GM12878 (cell line): ENCODE measurements at regions not wholly inside any gene's neighbourhood (a gene's known extent, or its start where the extent isn't known, plus 50 kb on each side); places are given as distances from the start of the nearest gene placed in this dataset.

Source experiments
- ATAC-seq: fragments of 200-7000 bp; cut with Tn5 transposase; 3 replicates; pipeline ENCODE4 v1.9.1; 2020; ENCODE audit warnings: mild to moderate bottlenecking, moderate library complexity
- BruUV-seq: library from RNA; stranded (reverse); fragments of 400-500 nt; replicated peaks from 2 replicates; lab custom pipeline; 2021; lab: Mats Ljungman, UMichigan
- CTCF ChIA-PET: fragments of 300-600 bp; sonication (Branson Sonifier 250); formaldehyde crosslinking; extraction: SDS; loops from one replicate; lab custom pipeline; 2021; ENCODE audit warnings: inconsistent platforms; lab: Yijun Ruan, JAX
- POLR2A ChIA-PET: fragments of 350-600 bp; formaldehyde crosslinking; extraction: SDS; loops from one replicate; lab custom pipeline; 2021; ENCODE audit warnings: inconsistent platforms; lab: Charles Lee
- RAD21 ChIA-PET: fragments of 300-600 bp; sonication (Branson Sonifier 250); formaldehyde crosslinking; loops from one replicate; lab custom pipeline; 2023; ENCODE audit warnings: antibody characterized with exemption; ENCODE audit not compliant: unreplicated experiment; lab: Charles Lee
- SMC1A ChIA-PET: fragments of 300-600 bp; sonication (Branson Sonifier 250); formaldehyde crosslinking; loops from one replicate; lab custom pipeline; 2023; ENCODE audit not compliant: unreplicated experiment, uncharacterized antibody; lab: Charles Lee
- DNase-seq: peaks from one replicate; pipeline ENCODE4 v3.0.0-alpha.2; 2011; ENCODE audit warnings: low read depth, low spot score
- FAIRE-seq: peaks from 3 replicates; lab custom pipeline; 2011; peaks lifted over from hg19 to GRCh38; lab: Jason Lieb, UNC
- H2AFZ ChIP-seq: 2 replicates; pipeline ENCODE4 v1.6.0; 2011; ENCODE audit warnings: low read depth, low read length, control low read depth; ENCODE audit not compliant: control insufficient read depth
- H3K27ac ChIP-seq: 2 replicates; pipeline ENCODE4 v1.5.1; 2011; ENCODE audit warnings: control low read depth; ENCODE audit not compliant: control insufficient read depth, insufficient read depth
- H3K27me3 ChIP-seq, 2 experiments: replicated peaks in 1 of 2; 2 replicates each; pipeline versions ENCODE4 v1.6.0 to v1.6.1; 2011; ENCODE audit warnings: low read length in 1 of 2; ENCODE audit not compliant: control insufficient read depth in 2 of 2, insufficient read depth in 2 of 2
- H3K36me3 ChIP-seq, 2 experiments: 2 replicates each; pipeline ENCODE4 v1.5.1; 2011; ENCODE audit warnings: low read length in 1 of 2; ENCODE audit not compliant: control insufficient read depth in 2 of 2, insufficient read depth in 2 of 2
- H3K4me1 ChIP-seq: 2 replicates; pipeline ENCODE4 v1.6.1; 2011; ENCODE audit warnings: mild to moderate bottlenecking, low read length, moderate library complexity, mixed read lengths; ENCODE audit not compliant: control insufficient read depth, insufficient read depth
- H3K4me2 ChIP-seq: 2 replicates; pipeline ENCODE4 v1.6.0; 2011; ENCODE audit warnings: control low read depth; ENCODE audit not compliant: control insufficient read depth, insufficient read depth
- H3K4me3 ChIP-seq: fragments of 200-600 bp; sonication (generic); 2 replicates; pipeline ENCODE4 v1.5.1; 2016
- H3K79me2 ChIP-seq: 2 replicates; pipeline ENCODE4 v1.6.0; 2011; ENCODE audit warnings: low read length; ENCODE audit not compliant: control insufficient read depth, insufficient read depth
- H3K9ac ChIP-seq: 2 replicates; pipeline ENCODE4 v1.8.0; 2011; ENCODE audit warnings: low read length, control low read depth, mixed read lengths; ENCODE audit not compliant: control insufficient read depth, insufficient read depth
- H3K9me3 ChIP-seq: replicated peaks from 3 replicates; pipeline ENCODE4 v1.5.1; 2011; ENCODE audit warnings: mild to moderate bottlenecking, low read length; ENCODE audit not compliant: control insufficient read depth, insufficient read depth
- H4K20me1 ChIP-seq: 2 replicates; pipeline ENCODE4 v1.6.0; 2011; ENCODE audit not compliant: control insufficient read depth, insufficient read depth
- BHLHE40 ChIP-seq, 2 experiments: fragments of 450-650 bp in 1 of 2; IDR thresholded peaks; 2 replicates each; pipeline ENCODE4 v1.6.1; 2011 to 2017; ENCODE audit warnings: low read depth in 2 of 2, borderline replicate concordance in 1 of 2, improper control_type of control experiment in 1 of 2, low read length in 1 of 2, mild to moderate bottlenecking in 1 of 2
- CHD2 ChIP-seq: IDR thresholded peaks from 2 replicates; pipeline ENCODE4 v1.6.1; 2011; ENCODE audit warnings: low read depth, low read length, improper control_type of control experiment, borderline replicate concordance
- HDAC6 ChIP-seq: fragments of 200-600 bp; sonication (generic); IDR thresholded peaks from one replicate; pipeline ENCODE4 v1.8.0; 2017; ENCODE audit warnings: antibody characterized with exemption; ENCODE audit not compliant: unreplicated experiment
- HDGF ChIP-seq: fragments of 450-650 bp; IDR thresholded peaks from 2 replicates; pipeline ENCODE4 v1.6.1; 2016; ENCODE audit warnings: antibody characterized with exemption
- RB1 ChIP-seq: fragments of 450-650 bp; formaldehyde crosslinking; IDR thresholded peaks from 2 replicates; pipeline ENCODE4 v1.6.1; 2017; ENCODE audit warnings: mild to moderate bottlenecking, borderline replicate concordance
- SMAD1 ChIP-seq: fragments of 450-650 bp; IDR thresholded peaks from 2 replicates; pipeline ENCODE4 v1.6.1; 2018; ENCODE audit warnings: mild to moderate bottlenecking, low read depth; ENCODE audit not compliant: partially characterized antibody
- SUPT20H ChIP-seq: IDR thresholded peaks from 2 replicates; pipeline ENCODE4 v1.6.1; 2011; ENCODE audit warnings: low read depth, mild to moderate bottlenecking, low read length, moderate library complexity, borderline replicate concordance; ENCODE audit not compliant: control insufficient read depth
- ZNF274 ChIP-seq: IDR thresholded peaks from one replicate; pipeline ENCODE4 v1.8.0; 2011; ENCODE audit not compliant: insufficient read length, insufficient read depth
- ZNF592 ChIP-seq: fragments of 450-650 bp; IDR thresholded peaks from 2 replicates; pipeline ENCODE4 v1.6.1; 2017; ENCODE audit warnings: mild to moderate bottlenecking, moderate library complexity
- WGBS: methylation state at CpG from one replicate; pipeline ENCODE4 v1.1.6; 2016; ENCODE audit warnings: low lambda C conversion rate; ENCODE audit not compliant: insufficient replicate concordance, insufficient coverage; ENCODE audit errors: missing lambda C conversion rate; 5-methylcytosine and 5-hydroxymethylcytosine counted together
- in situ Hi-C: fragments of 300-500 bp; cut with MboI; formaldehyde crosslinking; loops from 9 replicates; pipeline ENCODE4 v1.14.3; 2018; ENCODE audit warnings: mixed read lengths
- intact Hi-C: fragments of 100-400 bp; cut with micrococcal nuclease; formaldehyde crosslinking; loops from one replicate; pipeline ENCODE4 v1.14.2; 2022; ENCODE audit not compliant: unreplicated experiment
- TF ChIP-seq, protein P1 (sequence below): fragments of 450-650 bp; IDR thresholded peaks from 2 replicates; pipeline ENCODE4 v1.6.1; 2017; ENCODE audit warnings: low read depth, mild to moderate bottlenecking, moderate library complexity

DNA sequence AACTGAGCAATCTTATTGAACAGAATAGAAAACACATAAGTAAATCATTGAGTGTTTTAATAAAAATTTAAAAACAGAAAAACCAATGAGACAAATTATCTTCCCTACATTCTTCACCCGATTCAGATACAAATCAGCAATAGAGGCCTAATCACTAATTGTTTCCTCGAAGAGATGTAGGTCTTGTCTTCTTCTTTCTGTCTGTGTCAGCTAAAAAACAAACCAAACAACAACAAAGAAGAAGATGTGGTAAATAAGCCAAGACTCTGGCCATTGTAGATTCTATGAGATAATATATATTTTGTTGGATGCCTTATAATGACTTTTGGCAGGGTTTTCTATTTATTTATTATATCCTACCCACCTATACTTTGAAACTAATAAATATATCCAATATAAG lies 200.9 kb upstream of the FSIP2 start (continued):
- TF ChIP-seq ZNF592 (no peak), HDAC6 (no peak)

- Histone ChIP-seq H3K79me2 (no peaks in the 10 kb centered on the region), H3K9ac (no peak overlapping the region), H3K27me3 (no peaks in the 10 kb centered on the region), H3K9me3 (no peaks in the 10 kb centered on the region; the same call in 2 of the 3 replicates), H3K36me3 (no peaks in the 10 kb centered on the region), H2AFZ (no peak overlapping the region), H3K4me1 (no peaks in the 10 kb centered on the region), H3K4me3 (no peak overlapping the region), H4K20me1 (no peaks in the 10 kb centered on the region), H3K4me2 (no peak overlapping the region), H3K27ac (no peak overlapping the region)
- TF ChIP-seq ZNF274 = no peak
- no peak for TF ChIP-seq RB1
- TF ChIP-seq CHD2 = no peak
- no peak for TF ChIP-seq SMAD1
- no peak for TF ChIP-seq BHLHE40 (IDR thresholded peaks at IDR 0.05; ENCODE audit: borderline replicate concordance in 1 of 2, low read depth in 2 of 2, low read length in 1 of 2)
- TF ChIP-seq HDGF = no peak
- TF ChIP-seq ZNF592 = no peak
- TF ChIP-seq SUPT20H = no peak
- TF ChIP-seq, protein P1, sequence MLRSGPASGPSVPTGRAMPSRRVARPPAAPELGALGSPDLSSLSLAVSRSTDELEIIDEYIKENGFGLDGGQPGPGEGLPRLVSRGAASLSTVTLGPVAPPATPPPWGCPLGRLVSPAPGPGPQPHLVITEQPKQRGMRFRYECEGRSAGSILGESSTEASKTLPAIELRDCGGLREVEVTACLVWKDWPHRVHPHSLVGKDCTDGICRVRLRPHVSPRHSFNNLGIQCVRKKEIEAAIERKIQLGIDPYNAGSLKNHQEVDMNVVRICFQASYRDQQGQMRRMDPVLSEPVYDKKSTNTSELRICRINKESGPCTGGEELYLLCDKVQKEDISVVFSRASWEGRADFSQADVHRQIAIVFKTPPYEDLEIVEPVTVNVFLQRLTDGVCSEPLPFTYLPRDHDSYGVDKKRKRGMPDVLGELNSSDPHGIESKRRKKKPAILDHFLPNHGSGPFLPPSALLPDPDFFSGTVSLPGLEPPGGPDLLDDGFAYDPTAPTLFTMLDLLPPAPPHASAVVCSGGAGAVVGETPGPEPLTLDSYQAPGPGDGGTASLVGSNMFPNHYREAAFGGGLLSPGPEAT = no peak
- no peak for FAIRE-seq
- RAD21 ChIA-PET = no interaction called here
- no TSS peak for BruUV-seq
- CTCF ChIA-PET = no interaction called here
- intact Hi-C loops (no loop called here), in situ Hi-C loops (no loop called here)
- WGBS = 42% methylated on average over 2 of the region's 2 CpGs
- ATAC-seq = no peak
- POLR2A ChIA-PET = no interaction called here
- SMC1A ChIA-PET = no interaction called here
- DNase-seq = no peak
Observed at GRCh38 chr2:185567196-185567595, 171.4 kb upstream of the FSIP2 start.
